Neural cell (in vitro differentiated cells): ENCODE measurements at regions not wholly inside any gene's neighbourhood (a gene's known extent, or its start where the extent isn't known, plus 50 kb on each side); places are given as distances from the start of the nearest gene placed in this dataset.

Source experiments
- EP300 ChIP-seq: fragments of 450-650 bp; conservative IDR thresholded peaks from 2 replicates; pipeline ENCODE4 v1.6.1; 2014; ENCODE audit warnings: antibody characterized with exemption, mild to moderate bottlenecking, moderate library complexity; ENCODE audit not compliant: poor library complexity, severe bottlenecking
- EZH2 ChIP-seq: fragments of 200-600, 300-800 bp; shearing (Covaris generic), sonication (generic); IDR thresholded peaks from 2 replicates; pipeline ENCODE4 v1.6.1; 2014; ENCODE audit warnings: antibody characterized with exemption, low read length, borderline replicate concordance, mild to moderate bottlenecking; ENCODE audit not compliant: insufficient read depth, poor library complexity, severe bottlenecking
- MXI1 ChIP-seq: fragments of 450-650 bp; conservative IDR thresholded peaks from 2 replicates; pipeline ENCODE4 v1.6.1; 2014; ENCODE audit warnings: antibody characterized with exemption, mild to moderate bottlenecking; ENCODE audit not compliant: poor library complexity, severe bottlenecking
- POLR2AphosphoS5 ChIP-seq: IDR thresholded peaks from 2 replicates; pipeline ENCODE4 v1.6.1; 2012
- RAD21 ChIP-seq: fragments of 450-650 bp; conservative IDR thresholded peaks from 2 replicates; pipeline ENCODE4 v1.6.1; 2014; ENCODE audit warnings: antibody characterized with exemption, mild to moderate bottlenecking, moderate library complexity
- TF ChIP-seq, protein P1 (sequence below): fragments of 450-650 bp; IDR thresholded peaks from 2 replicates; pipeline ENCODE4 v1.5.1; 2014; ENCODE audit warnings: antibody characterized with exemption, mild to moderate bottlenecking, moderate library complexity; ENCODE audit not compliant: poor library complexity, severe bottlenecking

- TF ChIP-seq, protein P1, sequence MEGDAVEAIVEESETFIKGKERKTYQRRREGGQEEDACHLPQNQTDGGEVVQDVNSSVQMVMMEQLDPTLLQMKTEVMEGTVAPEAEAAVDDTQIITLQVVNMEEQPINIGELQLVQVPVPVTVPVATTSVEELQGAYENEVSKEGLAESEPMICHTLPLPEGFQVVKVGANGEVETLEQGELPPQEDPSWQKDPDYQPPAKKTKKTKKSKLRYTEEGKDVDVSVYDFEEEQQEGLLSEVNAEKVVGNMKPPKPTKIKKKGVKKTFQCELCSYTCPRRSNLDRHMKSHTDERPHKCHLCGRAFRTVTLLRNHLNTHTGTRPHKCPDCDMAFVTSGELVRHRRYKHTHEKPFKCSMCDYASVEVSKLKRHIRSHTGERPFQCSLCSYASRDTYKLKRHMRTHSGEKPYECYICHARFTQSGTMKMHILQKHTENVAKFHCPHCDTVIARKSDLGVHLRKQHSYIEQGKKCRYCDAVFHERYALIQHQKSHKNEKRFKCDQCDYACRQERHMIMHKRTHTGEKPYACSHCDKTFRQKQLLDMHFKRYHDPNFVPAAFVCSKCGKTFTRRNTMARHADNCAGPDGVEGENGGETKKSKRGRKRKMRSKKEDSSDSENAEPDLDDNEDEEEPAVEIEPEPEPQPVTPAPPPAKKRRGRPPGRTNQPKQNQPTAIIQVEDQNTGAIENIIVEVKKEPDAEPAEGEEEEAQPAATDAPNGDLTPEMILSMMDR: no peak
- TF ChIP-seq RAD21 (no peak), EP300 (no peak), MXI1 (no peak), POLR2AphosphoS5 (no peak), EZH2 (no peak)
These were observed 719.4 kb downstream of the SOCS6 start for GRCh38 chr18:71008257-71008656.
